ENCODE measurements at regions not wholly inside any gene's neighbourhood (a gene's known extent, or its start where the extent isn't known, plus 50 kb on each side); places are given as distances from the start of the nearest gene placed in this dataset.
"Not testable (repeated sequence)": the region's sequence is repeated elsewhere in the genome, so short reads cannot be mapped to it uniquely, and the experiment has no call there.

DNA sequence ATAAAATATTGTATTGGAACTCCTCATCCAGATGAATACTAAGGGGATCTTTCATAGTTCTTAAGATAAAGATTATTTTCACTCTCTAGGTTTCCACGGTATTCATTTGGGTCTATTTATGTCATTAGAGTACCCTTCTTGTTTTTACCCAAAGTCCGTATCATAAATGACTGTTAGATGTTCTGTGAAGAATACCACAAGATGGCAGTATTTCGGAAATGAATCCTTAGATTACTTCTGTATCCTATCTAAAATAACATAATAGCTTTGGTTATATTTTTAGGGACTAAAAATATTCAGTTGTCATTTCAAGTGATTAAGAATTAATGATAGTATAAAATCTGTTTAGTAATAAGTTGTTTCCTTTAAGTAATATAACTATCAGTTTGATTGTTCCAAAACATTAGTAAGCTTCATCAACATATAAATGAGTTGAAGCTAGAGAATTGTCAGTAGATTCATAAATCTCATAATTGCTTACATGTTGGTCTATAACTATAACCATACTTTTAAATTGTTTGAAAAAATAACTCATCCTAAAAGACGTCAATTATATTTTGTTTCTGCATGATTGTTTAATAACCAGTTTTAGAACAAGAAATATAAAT is 337.5 kb upstream of the KCND2 start:
- peak; percentile 10 for DNase-seq (ENCODE audit: low read depth)

DNA sequence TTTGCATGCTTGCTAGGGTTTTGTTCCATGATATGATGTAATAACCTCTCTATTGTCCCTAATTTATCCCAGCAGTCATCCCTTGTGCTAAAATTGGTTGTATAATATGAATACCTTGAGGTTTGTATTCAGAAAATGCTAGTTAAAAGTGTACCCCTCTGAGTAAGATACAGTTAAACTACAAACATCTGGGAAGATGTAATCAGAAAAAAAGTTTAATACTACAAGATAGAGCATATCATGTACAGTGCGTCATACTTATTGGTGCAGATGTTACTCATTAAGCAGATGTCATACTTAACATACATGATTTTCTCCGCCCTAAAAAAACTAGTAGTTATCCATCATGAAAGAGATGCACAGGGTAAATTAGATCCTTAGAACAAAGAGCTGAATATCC is 336.1 kb upstream of the KCND2 start:
- DNase-seq (ENCODE audit: low read depth) = no peak

DNA sequence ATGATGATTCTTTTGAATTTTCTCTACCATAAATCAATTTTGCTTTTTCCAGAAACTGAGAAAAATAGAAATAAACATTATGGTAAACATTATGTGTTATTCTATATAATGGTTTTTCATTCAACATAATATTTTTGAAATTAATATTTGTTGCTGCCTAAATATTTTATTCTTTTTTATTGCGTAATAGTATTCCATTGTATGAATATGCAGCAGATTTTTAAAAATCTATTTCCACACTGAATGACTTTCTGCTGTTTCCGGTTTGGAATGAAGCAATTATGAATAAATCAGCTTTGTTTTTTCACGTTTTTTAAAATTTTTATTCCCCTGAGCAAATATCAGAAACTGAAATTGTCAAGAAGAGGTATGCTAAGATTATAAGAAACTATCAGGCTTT is 335.2 kb upstream of the KCND2 start:
- DNase-seq (ENCODE audit: low read depth) = no peak

DNA sequence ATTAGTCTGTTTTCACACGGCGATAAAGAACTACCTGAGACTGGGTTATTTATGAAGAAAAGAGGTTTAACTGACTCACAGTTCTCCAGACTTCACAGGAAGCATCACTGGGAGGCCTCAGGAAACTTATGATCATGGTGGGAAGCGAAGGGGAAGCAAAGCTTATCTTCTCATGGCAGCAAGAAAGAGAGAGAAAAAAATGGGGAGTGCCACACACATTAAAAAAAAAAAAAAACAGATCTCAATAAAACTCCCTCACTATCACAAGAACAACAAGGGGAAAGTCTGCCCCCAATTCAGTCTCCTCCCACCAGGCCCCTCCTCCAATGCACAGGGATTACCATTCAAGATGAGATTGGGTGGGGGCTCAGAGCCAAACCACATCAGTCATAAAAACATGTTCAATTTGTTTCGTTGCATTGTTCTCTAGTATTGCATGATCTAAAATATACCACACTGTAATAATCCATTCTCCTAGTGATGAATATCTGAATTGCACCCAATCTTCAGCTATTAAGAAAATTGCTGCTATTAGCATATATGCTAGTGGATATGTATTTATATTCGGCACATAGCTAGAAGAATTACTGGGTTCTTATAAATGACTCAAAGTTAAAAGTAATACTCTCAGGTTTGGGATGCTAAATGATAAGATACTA is 328.9 kb upstream of the KCND2 start:
- no peak for DNase-seq (ENCODE audit: low read depth)

DNA sequence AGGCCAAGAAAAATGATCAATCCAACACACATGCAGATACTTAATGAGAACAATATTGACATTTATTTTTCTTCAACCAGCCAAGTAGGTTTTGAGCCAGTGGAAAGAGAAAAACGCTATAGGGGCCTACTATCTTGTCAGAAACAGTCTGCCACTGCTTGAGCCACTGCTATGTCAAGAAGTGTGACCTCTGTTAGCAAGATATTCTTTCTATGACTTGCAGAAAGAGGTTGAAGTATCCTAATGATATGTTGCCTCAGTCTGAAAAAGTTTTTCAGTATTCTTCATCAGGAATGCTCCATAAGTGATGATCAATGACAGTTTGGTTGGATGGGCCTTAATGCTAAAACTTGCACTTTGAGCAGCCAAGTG is 328.4 kb upstream of the KCND2 start:
- DNase-seq (ENCODE audit: low read depth) = no peak

DNA sequence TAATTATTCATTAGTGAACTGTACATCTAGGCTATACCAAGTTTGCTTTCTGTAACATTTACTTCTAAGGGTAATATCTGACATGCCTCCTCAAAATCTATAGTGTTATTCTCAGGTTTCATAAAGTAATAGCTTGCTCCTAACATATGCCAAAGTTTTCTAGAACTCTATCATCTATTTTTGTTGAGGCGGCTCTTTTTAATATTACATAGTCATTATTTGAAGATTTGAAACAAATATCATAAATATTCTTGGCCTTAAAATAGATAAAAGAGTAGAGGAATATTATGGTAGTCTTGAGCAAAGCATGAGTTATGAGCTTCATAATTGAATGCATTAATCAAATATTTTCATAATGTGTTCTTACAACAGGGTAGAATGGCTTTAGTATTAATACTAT is 327.2 kb upstream of the KCND2 start:
- no peak for DNase-seq (ENCODE audit: low read depth)

DNA sequence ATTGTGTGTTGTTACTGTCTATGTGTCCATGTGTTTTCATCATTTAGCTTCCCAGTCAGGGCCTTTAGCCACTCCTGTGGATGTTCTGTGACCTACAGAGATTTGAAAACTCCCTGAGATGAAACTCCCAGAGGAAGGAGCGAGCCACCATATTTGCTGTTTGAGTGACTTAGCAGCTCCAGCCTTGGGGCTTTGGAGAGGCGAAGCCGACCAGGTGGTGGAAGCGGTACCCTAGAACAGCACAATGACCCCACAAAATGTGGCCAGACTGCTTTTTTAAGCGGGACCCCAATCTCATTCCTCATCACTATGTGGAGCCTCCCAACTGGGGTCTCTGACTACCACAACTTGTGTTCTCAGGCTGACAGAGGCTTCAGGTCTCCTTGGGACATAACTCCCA is 323.9 kb upstream of the KCND2 start:
- DNase-seq (ENCODE audit: low read depth) = no peak

DNA sequence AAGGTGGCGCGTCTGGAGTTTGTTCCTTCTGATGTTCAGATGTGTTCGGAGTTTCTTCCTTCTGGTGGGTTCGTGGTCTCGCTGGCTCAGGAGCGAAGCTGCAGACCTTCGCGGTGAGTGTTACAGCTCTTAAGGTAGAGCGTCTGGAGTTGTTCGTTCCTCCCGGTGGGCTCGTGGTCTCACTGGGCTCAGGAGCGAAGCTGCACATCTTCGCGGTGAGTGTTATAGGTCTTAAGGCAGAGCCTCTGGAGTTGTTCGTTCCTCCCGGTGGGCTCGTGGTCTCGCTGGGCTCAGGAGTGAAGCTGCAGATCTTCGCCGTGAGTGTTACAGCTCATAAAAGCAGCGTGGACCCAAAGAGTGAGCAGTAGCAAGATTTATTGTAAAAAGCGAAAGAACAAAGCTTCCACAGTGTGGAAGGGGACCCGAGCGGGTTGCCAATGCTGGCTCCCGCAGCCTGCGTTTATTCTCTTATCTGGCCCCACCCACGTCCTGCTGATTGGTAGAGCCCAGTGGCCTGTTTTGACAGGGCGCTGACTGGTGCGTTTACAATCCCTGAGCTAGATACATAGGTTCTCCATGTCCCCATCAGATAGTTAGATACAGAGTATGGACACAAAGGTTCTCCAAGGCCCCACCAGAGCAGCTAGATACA is 322.5 kb upstream of the KCND2 start:
- DNase-seq (ENCODE audit: low read depth) = not testable (repeated sequence)

DNA sequence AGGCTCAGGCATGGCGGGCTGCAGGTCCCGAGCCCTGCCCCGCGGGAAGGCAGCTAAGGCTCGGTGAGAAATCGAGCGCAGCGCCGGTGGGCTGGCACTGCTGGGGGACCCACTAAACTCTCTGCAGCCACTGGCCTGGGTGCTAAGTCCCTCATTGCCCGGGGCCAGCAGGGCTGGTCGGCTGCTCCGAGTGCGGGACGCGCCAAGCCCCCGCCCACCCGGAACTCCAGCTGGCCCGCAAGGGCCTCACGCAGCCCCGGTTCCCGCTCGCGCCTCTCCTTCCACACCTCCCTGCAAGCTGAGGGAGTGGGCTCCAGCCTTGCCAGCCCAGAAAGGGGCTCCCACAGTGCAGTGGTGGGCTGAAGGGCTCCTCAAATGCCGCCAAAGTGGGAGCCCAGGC is 321.4 kb upstream of the KCND2 start:
- not testable (repeated sequence) for DNase-seq (ENCODE audit: low read depth)

DNA sequence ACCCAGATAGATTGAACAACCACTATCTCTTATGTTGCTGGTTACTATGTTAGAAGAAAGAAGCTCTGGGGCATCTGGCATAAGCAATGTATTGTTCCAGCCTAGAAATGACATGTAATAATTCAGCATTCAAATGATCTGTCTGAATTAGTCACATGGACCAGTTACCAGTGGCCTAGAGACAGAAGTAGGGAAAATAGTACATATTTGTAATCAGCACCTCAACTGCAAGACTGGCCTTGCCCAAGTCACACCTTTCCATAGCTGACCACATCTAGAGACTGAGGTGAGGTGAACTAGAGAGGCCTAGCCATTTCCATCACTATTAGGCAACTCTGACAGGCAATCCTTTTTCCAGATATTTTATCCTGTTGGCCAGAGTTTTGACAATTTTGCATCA is 315.6 kb upstream of the KCND2 start:
- no peak for DNase-seq (ENCODE audit: low read depth)

DNA sequence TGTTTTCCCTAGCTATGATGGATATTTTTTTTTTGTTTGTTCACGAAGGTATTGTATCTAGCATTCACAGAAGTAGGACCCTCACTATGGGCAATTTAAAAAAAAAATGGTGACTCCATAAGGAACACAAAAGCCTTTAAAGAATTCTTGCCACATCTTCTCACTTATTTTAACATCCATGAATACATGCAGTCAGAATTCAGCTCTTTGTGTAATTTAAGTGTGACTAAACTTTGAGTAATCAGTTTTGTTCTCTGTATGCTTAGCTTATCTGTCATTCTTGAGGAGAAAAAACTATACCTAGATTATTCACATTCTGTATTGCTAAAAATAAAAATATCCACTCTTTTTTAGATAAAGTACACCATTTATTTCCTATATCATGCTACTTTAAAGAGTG is 313.2 kb upstream of the KCND2 start:
- DNase-seq (ENCODE audit: low read depth) = no peak

DNA sequence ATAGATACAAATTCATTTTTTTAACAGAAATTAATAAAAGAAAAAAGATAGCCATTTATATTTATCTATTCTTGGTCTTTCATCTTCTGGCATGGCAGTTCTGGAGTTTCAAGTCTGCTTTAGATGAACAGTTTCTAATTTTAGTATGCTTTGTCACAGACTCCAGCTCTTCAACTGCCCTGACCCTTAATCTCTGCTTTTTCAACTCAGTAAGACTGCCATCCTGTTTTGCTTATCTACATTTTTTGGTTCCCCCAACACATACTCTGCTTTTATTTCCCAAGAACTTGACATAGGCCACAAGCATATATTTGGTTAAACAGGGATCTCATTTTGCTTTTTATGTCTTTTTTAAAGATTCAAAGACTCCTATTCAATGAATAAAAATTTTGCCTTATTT is 309.3 kb upstream of the KCND2 start:
- DNase-seq (ENCODE audit: low read depth) = no peak

DNA sequence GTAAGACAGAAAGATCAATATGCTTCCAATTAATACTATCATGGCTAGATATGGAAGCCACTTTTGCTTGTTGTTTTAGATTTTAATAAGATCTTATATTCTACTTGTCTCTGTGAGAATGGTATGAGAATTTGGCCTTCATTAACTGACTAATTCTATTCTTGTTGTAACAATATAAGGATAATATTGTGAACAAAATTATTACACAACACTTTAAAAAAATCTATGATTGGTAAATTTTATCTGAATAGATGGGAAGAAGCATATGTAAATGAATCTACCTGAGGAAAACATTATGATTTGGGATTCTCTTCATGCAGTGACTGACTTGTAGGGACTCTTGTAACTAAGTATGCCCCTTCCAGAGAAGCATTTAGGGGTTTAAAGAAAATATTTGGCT is 308.9 kb upstream of the KCND2 start:
- DNase-seq (ENCODE audit: low read depth) = no peak

DNA sequence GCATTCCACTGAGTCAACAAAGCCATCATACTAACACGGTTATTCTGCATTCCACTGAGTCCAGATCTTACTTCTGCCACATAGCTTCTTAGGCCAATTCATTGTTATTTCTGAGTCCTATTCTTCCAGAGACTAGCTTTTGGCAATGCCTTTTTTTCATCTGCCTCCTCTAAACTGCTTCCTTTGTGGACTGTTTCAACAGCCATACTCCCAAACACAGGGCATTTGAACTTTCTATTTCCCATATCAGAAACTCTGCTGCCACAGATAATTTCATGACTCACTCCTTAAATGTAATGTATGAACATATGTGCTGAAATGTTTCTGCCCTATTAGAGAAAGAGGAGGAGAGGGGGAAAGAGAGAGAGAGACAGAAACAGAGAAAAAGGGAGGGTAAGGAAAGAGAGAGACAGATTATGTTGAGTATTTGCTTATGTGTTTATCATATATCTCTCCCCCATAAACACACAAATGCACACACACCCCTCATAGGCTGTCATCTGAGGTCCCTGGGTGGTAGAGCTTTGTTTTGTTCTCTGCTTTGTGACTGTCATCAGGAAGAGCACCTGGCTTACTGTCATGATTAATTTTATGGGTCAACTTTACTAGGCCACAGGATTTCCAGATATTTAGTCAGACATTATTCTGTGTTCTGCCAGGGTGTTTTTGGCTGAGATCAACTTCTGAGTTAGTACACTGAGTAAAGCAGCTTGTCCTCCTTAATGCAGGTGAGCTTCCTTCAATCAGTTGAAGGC is 308.0 kb upstream of the KCND2 start:
- peak; percentile 18 for DNase-seq (ENCODE audit: low read depth)

DNA sequence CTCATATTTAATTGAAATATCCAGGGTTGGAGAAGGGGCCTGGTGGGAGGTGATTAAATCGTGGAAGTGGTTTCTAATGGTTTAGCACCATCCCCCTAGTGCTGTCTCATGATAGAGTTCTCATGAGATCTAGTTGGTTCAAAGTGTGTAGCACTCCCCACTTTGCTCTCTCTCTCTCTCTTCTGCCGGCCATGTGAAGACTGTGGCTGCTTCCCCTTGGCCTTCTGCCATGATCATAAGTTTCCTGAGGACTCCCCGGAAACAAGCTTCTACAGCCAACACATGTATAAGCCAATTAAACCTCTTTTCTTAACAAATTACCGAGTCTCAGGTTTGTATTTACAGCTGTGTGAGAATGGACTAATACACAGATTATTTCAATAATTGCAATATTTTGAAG is 305.8 kb upstream of the KCND2 start:
- DNase-seq (ENCODE audit: low read depth) = no peak

DNA sequence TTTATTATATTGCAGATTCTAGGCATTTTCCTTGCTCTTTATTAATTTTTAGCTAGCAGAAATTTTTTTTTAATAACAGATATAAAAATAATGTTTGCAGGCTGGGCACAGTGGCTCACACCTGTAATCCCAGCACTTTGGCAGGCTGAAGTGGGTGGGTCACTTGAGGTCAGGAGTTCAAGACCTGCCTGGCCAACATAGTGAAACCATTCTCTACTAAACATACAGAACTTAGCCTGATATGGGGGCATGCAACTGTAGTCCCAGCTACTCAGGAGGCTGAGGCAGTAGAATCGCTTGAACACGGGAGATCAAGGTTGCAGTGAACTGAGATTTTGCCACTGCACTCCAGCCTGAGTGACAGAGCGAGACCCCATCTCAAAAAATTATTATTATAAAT is 304.6 kb upstream of the KCND2 start:
- DNase-seq (ENCODE audit: low read depth) = not testable (repeated sequence)

DNA sequence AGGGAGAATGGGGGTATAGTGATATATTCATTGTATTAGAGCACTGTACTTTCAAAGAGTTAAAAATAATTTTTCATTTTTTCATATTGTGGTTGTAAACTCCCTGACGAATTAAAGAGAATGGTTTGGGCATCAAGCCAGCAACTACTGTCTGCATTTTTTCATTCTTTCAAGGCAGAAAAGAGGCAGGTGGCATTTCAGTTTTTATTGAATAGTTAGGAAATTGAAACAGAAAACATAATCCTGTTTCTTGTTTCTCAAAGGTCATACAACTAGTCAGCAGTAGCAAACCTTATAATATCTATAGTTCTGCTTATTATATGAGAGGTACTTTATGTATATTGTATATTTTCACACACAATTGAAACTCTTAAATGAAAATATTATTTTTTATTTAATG is 303.9 kb upstream of the KCND2 start:
- no peak for DNase-seq (ENCODE audit: low read depth)

DNA sequence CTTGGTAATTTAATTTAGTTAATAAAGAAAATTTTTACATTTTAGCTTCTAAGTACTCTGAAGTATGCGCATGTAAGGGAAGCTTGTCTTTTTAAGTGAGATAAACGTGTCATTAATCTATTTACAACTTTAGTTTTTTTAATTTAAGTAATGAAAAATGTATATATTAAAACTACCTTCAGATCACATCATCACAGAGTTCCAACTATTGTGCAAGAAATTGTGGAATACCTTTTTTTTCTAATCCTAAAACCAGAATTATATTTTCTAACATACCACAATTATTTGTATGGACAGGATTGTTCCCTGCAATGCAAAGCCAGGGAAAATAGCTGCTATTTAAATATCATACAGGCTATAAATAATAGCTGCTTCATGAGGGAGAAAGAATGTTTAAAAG is 303.2 kb upstream of the KCND2 start:
- DNase-seq (ENCODE audit: low read depth) = no peak

DNA sequence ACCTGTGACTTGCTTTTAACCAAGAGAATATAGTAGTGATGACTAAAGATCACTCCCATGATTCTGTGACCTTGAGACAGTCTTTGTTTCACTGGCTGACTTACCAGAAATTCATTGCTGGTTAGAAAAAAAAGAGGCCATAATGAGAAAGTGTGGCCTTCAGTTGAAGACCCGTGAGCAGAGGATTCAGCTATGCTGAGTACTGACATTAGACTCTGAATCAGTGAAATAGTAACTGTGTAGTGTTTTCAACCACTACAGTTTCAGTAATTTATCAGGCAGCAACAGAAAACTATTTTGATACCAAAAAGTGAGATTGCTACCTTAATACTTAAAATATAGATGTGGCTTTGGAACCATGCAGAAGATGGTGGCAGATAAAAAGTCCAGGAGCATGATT is 298.0 kb upstream of the KCND2 start:
- no peak for DNase-seq (ENCODE audit: low read depth)

DNA sequence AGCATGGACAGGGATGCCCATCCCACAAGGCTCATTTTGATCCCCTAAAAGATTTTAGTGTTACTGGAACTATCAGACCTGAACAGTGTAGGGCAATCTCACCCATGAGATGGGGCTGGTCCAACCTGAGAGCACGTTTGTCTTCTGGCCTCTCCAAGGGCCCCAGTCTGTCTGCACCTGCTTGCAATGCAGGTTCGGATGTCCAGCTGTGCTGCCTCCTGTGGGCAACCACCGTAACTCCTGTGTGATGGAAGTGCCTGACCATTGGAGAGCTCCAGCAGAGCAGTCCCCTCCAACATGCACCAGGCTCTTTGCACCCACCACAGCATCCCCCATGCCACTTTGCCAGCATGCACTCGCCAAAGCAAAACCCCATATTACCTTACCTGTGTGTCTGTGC is 290.1 kb upstream of the KCND2 start:
- DNase-seq (ENCODE audit: low read depth) = no peak

DNA sequence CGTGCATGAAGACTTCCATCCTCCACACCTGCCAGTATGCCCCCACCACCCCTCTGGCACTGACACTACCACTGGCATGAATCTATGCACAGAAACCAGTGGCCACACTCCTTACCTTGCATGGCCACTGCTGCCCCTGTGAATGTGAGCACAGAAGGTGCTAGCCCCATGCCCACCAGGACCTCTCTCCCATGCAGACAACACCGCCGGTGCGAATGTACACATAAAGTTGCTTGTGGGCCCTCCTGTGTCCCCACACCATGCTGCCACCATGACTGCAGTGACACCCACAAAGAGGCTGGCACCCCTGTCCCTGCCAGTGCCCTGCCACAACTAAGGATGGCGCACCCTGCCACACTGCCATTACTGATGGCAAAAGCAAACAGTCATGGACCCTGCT is 289.5 kb upstream of the KCND2 start:
- no peak for DNase-seq (ENCODE audit: low read depth)

DNA sequence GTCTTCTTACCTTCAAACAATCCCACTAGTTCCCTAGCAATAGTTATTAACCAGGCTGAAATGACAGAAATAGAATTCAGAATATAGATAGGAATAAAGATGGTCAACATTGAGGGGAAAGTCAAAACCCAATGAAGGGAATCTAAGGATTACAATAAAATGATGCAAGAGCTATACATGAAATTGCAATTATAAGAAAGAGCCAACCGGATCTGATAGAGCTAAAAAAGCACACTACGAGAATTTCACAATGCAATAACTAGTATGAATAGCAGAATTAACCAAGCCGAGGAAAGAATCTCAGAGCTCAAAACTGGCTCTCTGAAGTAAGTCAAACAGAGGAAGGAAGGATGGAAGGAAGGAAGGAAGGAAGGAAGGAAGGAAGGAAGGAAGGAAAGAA is 288.7 kb upstream of the KCND2 start:
- DNase-seq (ENCODE audit: low read depth) = no peak

DNA sequence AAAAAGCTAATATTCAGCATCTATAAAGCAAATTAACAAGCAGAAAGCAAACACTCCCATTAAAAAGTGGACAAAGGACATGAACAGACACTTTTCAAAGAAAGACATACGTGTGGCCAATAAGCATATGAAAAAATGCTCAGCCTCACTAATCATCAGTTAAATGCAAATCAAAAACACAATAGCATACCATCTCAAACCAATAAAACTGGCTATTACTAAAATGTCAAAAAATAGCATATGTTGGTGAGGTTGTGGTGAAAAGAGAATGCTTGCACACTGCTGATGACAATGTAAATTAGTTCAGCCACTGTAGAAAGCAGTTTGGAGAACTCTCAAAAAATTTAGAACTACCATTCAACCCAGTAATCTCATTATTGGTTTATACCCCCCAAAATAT is 284.6 kb upstream of the KCND2 start:
- DNase-seq (ENCODE audit: low read depth) = no peak

Measured in M059J (cell line).